HepG2 (cell line): ENCODE measurements at regions not wholly inside any gene's neighbourhood (a gene's known extent, or its start where the extent isn't known, plus 50 kb on each side); places are given as distances from the start of the nearest gene placed in this dataset.

ENCODE experiments used
- ATAC-seq: fragments of 200-7000 bp; cut with Tn5 transposase; 3 replicates; pipeline ENCODE4 v1.9.1; 2020; ENCODE audit warnings: mild to moderate bottlenecking, moderate library complexity
- BruUV-seq: library from RNA; stranded (reverse); fragments of 400-500 nt; replicated peaks from 2 replicates; lab custom pipeline; 2021; lab: Mats Ljungman, UMichigan
- CTCF ChIA-PET: fragments of 300-600 bp; formaldehyde crosslinking; extraction: SDS; loops from one replicate; lab custom pipeline; 2021; ENCODE audit warnings: low total read pairs, inconsistent platforms, low intra/inter-chr PET ratio; lab: Yijun Ruan, JAX
- POLR2A ChIA-PET: fragments of 350-600 bp; sonication (Branson Sonifier 250); formaldehyde crosslinking; loops from one replicate; lab custom pipeline; 2020; ENCODE audit warnings: antibody characterized with exemption, inconsistent platforms; lab: Yijun Ruan, JAX
- DNase-seq: peaks from one replicate; pipeline ENCODE4 v3.0.0-alpha.2; 2015; ENCODE audit warnings: low spot score
- FAIRE-seq: peaks from 3 replicates; lab custom pipeline; 2011; peaks lifted over from hg19 to GRCh38; lab: Jason Lieb, UNC
- H2AFZ ChIP-seq: one replicate; pipeline ENCODE4 v1.6.1; 2011; ENCODE audit warnings: low read length, inconsistent platforms
- H3K27ac ChIP-seq: fragments of 300-600 bp; 3 replicates; pipeline ENCODE4 v1.8.0; 2011; ENCODE audit warnings: mixed run types, mild to moderate bottlenecking, mixed read lengths, low read length, inconsistent platforms; ENCODE audit not compliant: insufficient read depth; ENCODE audit errors: extremely low read length
- H3K27me3 ChIP-seq, 2 experiments: fragments of 200-600 bp in 1 of 2; 2 replicates in 1 of 2; 3 replicates in 1 of 2; pipeline versions ENCODE4 v1.6.0 to v1.8.0; 2011; ENCODE audit warnings: low read length in 2 of 2, mild to moderate bottlenecking in 2 of 2, moderate library complexity in 2 of 2, inconsistent platforms in 1 of 2; ENCODE audit not compliant: insufficient read depth in 2 of 2, control insufficient read depth in 1 of 2
- H3K36me3 ChIP-seq, 2 experiments: fragments of 200-600 bp in 1 of 2; replicated peaks in 1 of 2; 2 replicates in 1 of 2; 3 replicates in 1 of 2; pipeline versions ENCODE4 v1.5.1 to v1.8.0; 2011; ENCODE audit warnings: low read length in 2 of 2, inconsistent platforms in 1 of 2; ENCODE audit not compliant: insufficient read depth in 2 of 2, control insufficient read depth in 1 of 2
- H3K4me1 ChIP-seq: 2 replicates; pipeline ENCODE4 v1.5.1; 2012; ENCODE audit warnings: low read length, inconsistent platforms; ENCODE audit not compliant: insufficient read depth
- H3K4me2 ChIP-seq: 2 replicates; pipeline ENCODE4 v1.6.0; 2011; ENCODE audit warnings: low read depth, low read length, inconsistent platforms
- H3K4me3 ChIP-seq, 3 experiments: fragments of 200-600 bp in 1 of 3; sonication (generic), shearing (Covaris generic) in 1 of 3; replicated peaks in 1 of 3; 2 replicates each; pipeline ENCODE4 v1.5.1; 2011 to 2016; ENCODE audit warnings: low read length in 3 of 3, inconsistent platforms in 2 of 3, low read depth in 2 of 3, mild to moderate bottlenecking in 2 of 3, control low read depth in 1 of 3, mixed read lengths in 1 of 3; ENCODE audit not compliant: insufficient read depth in 1 of 3
- H3K79me2 ChIP-seq: one replicate; pipeline ENCODE4 v1.6.1; 2011; ENCODE audit warnings: low read length, inconsistent platforms; ENCODE audit not compliant: insufficient read depth
- H3K9ac ChIP-seq: 2 replicates; pipeline ENCODE4 v1.6.0; 2011; ENCODE audit warnings: mild to moderate bottlenecking, low read depth, low read length, inconsistent platforms; ENCODE audit not compliant: insufficient read depth
- H3K9me3 ChIP-seq: 2 replicates; pipeline ENCODE4 v1.5.1; 2012; ENCODE audit warnings: mild to moderate bottlenecking, low read length
- H4K20me1 ChIP-seq: 2 replicates; pipeline ENCODE4 v1.6.0; 2011; ENCODE audit warnings: inconsistent platforms, mild to moderate bottlenecking, low read length, moderate library complexity; ENCODE audit not compliant: insufficient read depth
- BRD4 ChIP-seq: sonication (generic); formaldehyde crosslinking; IDR thresholded peaks from 2 replicates; pipeline ENCODE4 v1.4.0; 2020; ENCODE audit warnings: missing genetic modification reagents
- CEBPZ ChIP-seq: IDR thresholded peaks from 2 replicates; pipeline ENCODE4 v1.6.1; 2012; ENCODE audit warnings: low read length, improper control_type of control experiment
- GPBP1L1 ChIP-seq: sonication (generic); formaldehyde crosslinking; IDR thresholded peaks from 2 replicates; pipeline ENCODE4 v1.5.0; 2020; ENCODE audit warnings: mild to moderate bottlenecking, missing genetic modification reagents
- PRDM15 ChIP-seq: sonication (generic); formaldehyde crosslinking; IDR thresholded peaks from 2 replicates; pipeline ENCODE4 v1.4.0; 2020; ENCODE audit warnings: missing genetic modification reagents
- REXO4 ChIP-seq: sonication (generic); formaldehyde crosslinking; IDR thresholded peaks from 2 replicates; pipeline ENCODE4 v1.8.0; 2022; ENCODE audit warnings: missing genetic modification reagents, mild to moderate bottlenecking, borderline replicate concordance
- RFX3 ChIP-seq: IDR thresholded peaks from 2 replicates; pipeline ENCODE4 v1.6.1; 2016; ENCODE audit warnings: missing biosample characterization, missing genetic modification reagents
- SALL2 ChIP-seq: sonication (generic); formaldehyde crosslinking; IDR thresholded peaks from 2 replicates; pipeline ENCODE4 v1.8.1; 2023; ENCODE audit warnings: mild to moderate bottlenecking, missing genetic modification reagents, inconsistent platforms
- YEATS4 ChIP-seq: sonication (generic); formaldehyde crosslinking; IDR thresholded peaks from 2 replicates; pipeline ENCODE4 v1.4.0; 2020; ENCODE audit warnings: missing genetic modification reagents, borderline replicate concordance
- ZNF616 ChIP-seq: sonication (generic); formaldehyde crosslinking; IDR thresholded peaks from 2 replicates; pipeline ENCODE4 v1.5.0; 2020; ENCODE audit warnings: low read depth, mild to moderate bottlenecking, missing genetic modification reagents
- ZNF678 ChIP-seq: sonication (generic); formaldehyde crosslinking; IDR thresholded peaks from 2 replicates; pipeline ENCODE4 v1.4.0; 2020; ENCODE audit warnings: mild to moderate bottlenecking, missing genetic modification reagents
- WGBS: methylation state at CpG from one replicate; pipeline ENCODE4 v1.1.6; 2017; ENCODE audit warnings: low lambda C conversion rate; 5-methylcytosine and 5-hydroxymethylcytosine counted together
- in situ Hi-C: cut with HindIII; loops from 2 replicates; pipeline ENCODE4 v1.10.0; 2017; ENCODE audit warnings: low pct_unique_long_range_greater_than_20kb; ENCODE audit not compliant: extremely low pct_ligation_motif_present
- intact Hi-C: fragments of 100-400 bp; cut with micrococcal nuclease; formaldehyde crosslinking; loops from one replicate; pipeline ENCODE4 v1.10.0; 2022; ENCODE audit not compliant: unreplicated experiment

- H3K36me3 ChIP-seq, result no peaks in the 10 kb centered on the region
- POLR2A ChIA-PET, result no interaction called here
- no peaks in the 10 kb centered on the region for H4K20me1 ChIP-seq
- WGBS, result 58% methylated on average over 1 of the region's 1 CpG
- H3K4me2 ChIP-seq, result no peak overlapping the region
- no peak overlapping the region for H3K9ac ChIP-seq
- H2AFZ ChIP-seq, result no peak overlapping the region
- FAIRE-seq, result no peak
- no peaks in the 10 kb centered on the region; a peak in 1 of 5 replicates for H3K27me3 ChIP-seq
- H3K4me3 ChIP-seq, result no peak overlapping the region
- H3K9me3 ChIP-seq, result no peaks in the 10 kb centered on the region
- H3K27ac ChIP-seq, result no peak overlapping the region
- CTCF ChIA-PET, result no interaction called here
- in situ Hi-C loops (no loop called here), intact Hi-C loops (no loop called here)
- H3K4me1 ChIP-seq, result no peaks in the 10 kb centered on the region
- no peak for DNase-seq
- no TSS peak for BruUV-seq
- TF ChIP-seq REXO4 (CRISPR knock-in tag) (no peak), BRD4 (no peak)
- H3K79me2 ChIP-seq, result no peaks in the 10 kb centered on the region
- ATAC-seq, result no peak
These were observed 164.6 kb upstream of the HMGA2 start for GRCh38 chr12:65659681-65660080.

- Histone ChIP-seq H3K27me3 (no peaks in the 10 kb centered on the region; a peak in 1 of 5 replicates), H4K20me1 (no peaks in the 10 kb centered on the region), H2AFZ (no peak overlapping the region), H3K9ac (no peak overlapping the region), H3K79me2 (no peaks in the 10 kb centered on the region), H3K9me3 (no peaks in the 10 kb centered on the region), H3K4me3 (no peak overlapping the region), H3K36me3 (no peaks in the 10 kb centered on the region), H3K4me1 (no peaks in the 10 kb centered on the region), H3K4me2 (no peak overlapping the region), H3K27ac (no peak overlapping the region)
- CTCF ChIA-PET, result no interaction called here
- no TSS peak for BruUV-seq
- ATAC-seq (no peak), DNase-seq (no peak), FAIRE-seq (no peak)
- POLR2A ChIA-PET, result interaction anchor here (0.5 kb wide), 1 partner anchor 100 kb away, joined by 3 read pairs; no protein-coding TSS in a partner anchor
- WGBS, result 34% methylated on average over 4 of the region's 4 CpGs
- in situ Hi-C loops (no loop called here), intact Hi-C loops (no loop called here)
- TF ChIP-seq YEATS4 (CRISPR knock-in tag), result no peak
- TF ChIP-seq PRDM15 (CRISPR knock-in tag), result no peak
- TF ChIP-seq CEBPZ, result no peak
- no peak for TF ChIP-seq RFX3 (CRISPR knock-in tag)
- no peak for TF ChIP-seq SALL2 (CRISPR knock-in tag)
- TF ChIP-seq GPBP1L1 (CRISPR knock-in tag), result no peak
- TF ChIP-seq ZNF616 (CRISPR knock-in tag), result no peak
- no peak for TF ChIP-seq ZNF678 (CRISPR knock-in tag)
These were observed 164.2 kb upstream of the HMGA2 start for GRCh38 chr12:65660096-65660495.
